Right atrium auricular region (tissue), 2 donors: ENCODE measurements at regions not wholly inside any gene's neighbourhood (a gene's known extent, or its start where the extent isn't known, plus 50 kb on each side); places are given as distances from the start of the nearest gene placed in this dataset.

Source experiments
- DNase-seq: peaks from one replicate; pipeline ENCODE4 v3.0.0-alpha.2; 2019; ENCODE audit warnings: low spot score
- H3K27ac ChIP-seq, 2 donors: fragments of 200-600 bp; sonication (generic); 1 replicate in 1 of 2; 2 replicates in 1 of 2; pipeline ENCODE4 v1.5.1; 2016 to 2019
- H3K27me3 ChIP-seq, 2 donors: fragments of 200-600 bp; sonication (generic); one replicate each; pipeline versions ENCODE4 v1.5.1 to v1.6.0; 2017 to 2019
- H3K36me3 ChIP-seq: fragments of 200-600 bp; sonication (generic); one replicate; pipeline ENCODE4 v1.5.1; 2016
- H3K4me1 ChIP-seq, 2 donors: fragments of 200-600 bp; sonication (generic); one replicate each; pipeline versions ENCODE4 v1.5.1 to v1.6.0; 2017 to 2019
- H3K4me3 ChIP-seq, 2 donors: fragments of 200-600 bp; sonication (generic); 1 replicate in 1 of 2; 2 replicates in 1 of 2; pipeline ENCODE4 v1.5.1; 2017 to 2019; ENCODE audit warnings: mild to moderate bottlenecking in 1 of 2, moderate library complexity in 1 of 2
- H3K9me3 ChIP-seq, 2 donors: fragments of 200-600 bp; sonication (generic); one replicate each; pipeline ENCODE4 v1.5.1; 2019
- TF ChIP-seq, protein P1 (sequence below), 2 donors: fragments of 200-600 bp; sonication (generic); IDR thresholded peaks; one replicate each; pipeline ENCODE4 v1.5.1; 2019; ENCODE audit warnings: antibody characterized with exemption in 2 of 2

DNA sequence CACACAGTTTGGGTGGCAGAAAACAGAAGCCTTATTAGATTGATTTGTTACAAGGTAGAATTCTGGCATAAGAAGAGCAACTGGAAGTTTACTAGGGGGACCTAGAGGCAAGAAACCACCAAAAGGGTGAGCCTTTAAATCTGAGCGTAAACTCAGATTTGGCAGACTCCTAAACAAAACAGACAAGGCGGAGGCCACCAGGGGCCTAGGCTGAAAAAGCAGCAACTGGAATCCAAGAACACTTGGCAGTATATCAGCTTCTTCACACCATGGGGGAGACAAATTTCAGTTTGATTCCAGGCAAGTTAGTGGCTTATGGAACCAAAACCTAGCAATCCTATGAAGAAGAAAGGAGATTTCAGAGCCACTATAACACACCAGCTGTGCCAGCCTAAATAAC, 220.0 kb downstream of the C3orf38 start:
- Histone ChIP-seq H3K9me3 (peaks cover 0 to 8% of the 10 kb centered on the region in 2 donors), H3K4me1 (no peaks in the 10 kb centered on the region), H3K27me3 (no peaks in the 10 kb centered on the region), H3K36me3 (no peaks in the 10 kb centered on the region), H3K4me3 (no peak overlapping the region), H3K27ac (no peak overlapping the region)
- TF ChIP-seq, protein P1, sequence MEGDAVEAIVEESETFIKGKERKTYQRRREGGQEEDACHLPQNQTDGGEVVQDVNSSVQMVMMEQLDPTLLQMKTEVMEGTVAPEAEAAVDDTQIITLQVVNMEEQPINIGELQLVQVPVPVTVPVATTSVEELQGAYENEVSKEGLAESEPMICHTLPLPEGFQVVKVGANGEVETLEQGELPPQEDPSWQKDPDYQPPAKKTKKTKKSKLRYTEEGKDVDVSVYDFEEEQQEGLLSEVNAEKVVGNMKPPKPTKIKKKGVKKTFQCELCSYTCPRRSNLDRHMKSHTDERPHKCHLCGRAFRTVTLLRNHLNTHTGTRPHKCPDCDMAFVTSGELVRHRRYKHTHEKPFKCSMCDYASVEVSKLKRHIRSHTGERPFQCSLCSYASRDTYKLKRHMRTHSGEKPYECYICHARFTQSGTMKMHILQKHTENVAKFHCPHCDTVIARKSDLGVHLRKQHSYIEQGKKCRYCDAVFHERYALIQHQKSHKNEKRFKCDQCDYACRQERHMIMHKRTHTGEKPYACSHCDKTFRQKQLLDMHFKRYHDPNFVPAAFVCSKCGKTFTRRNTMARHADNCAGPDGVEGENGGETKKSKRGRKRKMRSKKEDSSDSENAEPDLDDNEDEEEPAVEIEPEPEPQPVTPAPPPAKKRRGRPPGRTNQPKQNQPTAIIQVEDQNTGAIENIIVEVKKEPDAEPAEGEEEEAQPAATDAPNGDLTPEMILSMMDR (IDR thresholded peaks at IDR 0.05): no peak
- no peak for DNase-seq

- Histone ChIP-seq H3K9me3 (no peaks in the 10 kb centered on the region), H3K4me1 (no peaks in the 10 kb centered on the region), H3K27me3 (no peaks in the 10 kb centered on the region), H3K36me3 (no peaks in the 10 kb centered on the region), H3K4me3 (no peak overlapping the region), H3K27ac (no peak overlapping the region)
- TF ChIP-seq, protein P1 (IDR thresholded peaks at IDR 0.05): no peak
- DNase-seq: no peak
Observed at GRCh38 chr3:88385090-88385489, 235.3 kb downstream of the C3orf38 start.

- H3K27ac ChIP-seq: no peak overlapping the region
- H3K27me3 ChIP-seq: no peaks in the 10 kb centered on the region
- TF ChIP-seq, protein P1 (IDR thresholded peaks at IDR 0.05): no peak
- DNase-seq: no peak
- no peaks in the 10 kb centered on the region for H3K36me3 ChIP-seq
- no peaks in the 10 kb centered on the region for H3K9me3 ChIP-seq
- H3K4me1 ChIP-seq: no peaks in the 10 kb centered on the region
- H3K4me3 ChIP-seq: no peak overlapping the region
Observed at GRCh38 chr3:88398581-88398980, 248.8 kb downstream of the C3orf38 start.

- Histone ChIP-seq H3K27me3 (no peaks in the 10 kb centered on the region), H3K36me3 (no peaks in the 10 kb centered on the region), H3K9me3 (no peaks in the 10 kb centered on the region), H3K4me1 (no peaks in the 10 kb centered on the region), H3K4me3 (no peak overlapping the region), H3K27ac (no peak overlapping the region)
- DNase-seq: no peak
- TF ChIP-seq, protein P1 (IDR thresholded peaks at IDR 0.05): no peak
Observed at GRCh38 chr3:88403319-88403718, 253.6 kb downstream of the C3orf38 start.

GRCh38 chr3:88408097-88408496, 258.3 kb downstream of the C3orf38 start:
- no peaks in the 10 kb centered on the region for H3K4me1 ChIP-seq
- H3K9me3 ChIP-seq: no peaks in the 10 kb centered on the region
- no peak overlapping the region for H3K4me3 ChIP-seq
- TF ChIP-seq, protein P1 (IDR thresholded peaks at IDR 0.05): no peak
- H3K36me3 ChIP-seq: no peaks in the 10 kb centered on the region
- no peaks in the 10 kb centered on the region for H3K27me3 ChIP-seq
- no peak for DNase-seq
- no peak overlapping the region for H3K27ac ChIP-seq

DNA sequence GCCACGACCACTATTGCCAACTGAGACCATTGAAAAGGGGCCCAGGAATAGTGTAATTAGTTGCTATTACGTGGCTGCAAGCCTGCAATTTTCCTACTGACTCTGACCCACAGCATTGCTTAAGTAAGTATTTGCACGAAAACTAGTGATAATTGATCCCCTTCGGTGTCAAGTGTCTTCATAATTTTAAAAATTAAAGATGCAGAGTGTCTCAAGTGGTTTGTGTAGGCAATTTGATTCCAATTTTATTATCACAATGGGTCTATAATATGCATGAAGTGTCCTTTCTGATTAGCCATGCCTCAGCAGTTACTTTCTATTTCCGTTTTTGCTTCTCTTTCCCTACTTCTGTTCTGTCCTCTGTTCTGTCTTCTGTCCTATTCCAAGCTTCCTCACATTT, 259.2 kb downstream of the C3orf38 start:
- Histone ChIP-seq H3K27me3 (no peaks in the 10 kb centered on the region), H3K36me3 (no peaks in the 10 kb centered on the region), H3K4me1 (no peaks in the 10 kb centered on the region), H3K9me3 (no peaks in the 10 kb centered on the region), H3K27ac (no peak overlapping the region), H3K4me3 (no peak overlapping the region)
- TF ChIP-seq, protein P1 (IDR thresholded peaks at IDR 0.05): no peak
- DNase-seq: no peak
